ENCODE measurements at regions not wholly inside any gene's neighbourhood (a gene's known extent, or its start where the extent isn't known, plus 50 kb on each side); places are given as distances from the start of the nearest gene placed in this dataset.

- DNase-seq (ENCODE audit: low read depth) = no peak
- TF ChIP-seq, protein P1, sequence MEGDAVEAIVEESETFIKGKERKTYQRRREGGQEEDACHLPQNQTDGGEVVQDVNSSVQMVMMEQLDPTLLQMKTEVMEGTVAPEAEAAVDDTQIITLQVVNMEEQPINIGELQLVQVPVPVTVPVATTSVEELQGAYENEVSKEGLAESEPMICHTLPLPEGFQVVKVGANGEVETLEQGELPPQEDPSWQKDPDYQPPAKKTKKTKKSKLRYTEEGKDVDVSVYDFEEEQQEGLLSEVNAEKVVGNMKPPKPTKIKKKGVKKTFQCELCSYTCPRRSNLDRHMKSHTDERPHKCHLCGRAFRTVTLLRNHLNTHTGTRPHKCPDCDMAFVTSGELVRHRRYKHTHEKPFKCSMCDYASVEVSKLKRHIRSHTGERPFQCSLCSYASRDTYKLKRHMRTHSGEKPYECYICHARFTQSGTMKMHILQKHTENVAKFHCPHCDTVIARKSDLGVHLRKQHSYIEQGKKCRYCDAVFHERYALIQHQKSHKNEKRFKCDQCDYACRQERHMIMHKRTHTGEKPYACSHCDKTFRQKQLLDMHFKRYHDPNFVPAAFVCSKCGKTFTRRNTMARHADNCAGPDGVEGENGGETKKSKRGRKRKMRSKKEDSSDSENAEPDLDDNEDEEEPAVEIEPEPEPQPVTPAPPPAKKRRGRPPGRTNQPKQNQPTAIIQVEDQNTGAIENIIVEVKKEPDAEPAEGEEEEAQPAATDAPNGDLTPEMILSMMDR (IDR thresholded peaks at IDR 0.05; ENCODE audit: control insufficient read depth, insufficient read depth, low read depth, low read length, missing control alignments) = no peak
- H3K4me3 ChIP-seq (ENCODE audit: control insufficient read depth, low read depth, low read length) = no peak overlapping the region
Observed at GRCh38 chr2:208708486-208708885, 301.9 kb downstream of the PTH2R start.

GRCh38 chr2:208711598-208711997, 305.0 kb downstream of the PTH2R start:
- DNase-seq (ENCODE audit: low read depth) = no peak
- no peak overlapping the region for H3K4me3 ChIP-seq (ENCODE audit: control insufficient read depth, low read depth, low read length)
- TF ChIP-seq, protein P1 (IDR thresholded peaks at IDR 0.05; ENCODE audit: control insufficient read depth, insufficient read depth, low read depth, low read length, missing control alignments) = no peak

- DNase-seq (ENCODE audit: low read depth) = no peak
- TF ChIP-seq, protein P1 (IDR thresholded peaks at IDR 0.05; ENCODE audit: control insufficient read depth, insufficient read depth, low read depth, low read length, missing control alignments) = no peak
- H3K4me3 ChIP-seq (ENCODE audit: control insufficient read depth, low read depth, low read length) = no peak overlapping the region
Observed at GRCh38 chr2:208713066-208713745, 306.6 kb downstream of the PTH2R start.

GRCh38 chr2:208718828-208719227, 312.2 kb downstream of the PTH2R start:
- DNase-seq (ENCODE audit: low read depth) = no peak
- TF ChIP-seq, protein P1 (IDR thresholded peaks at IDR 0.05; ENCODE audit: control insufficient read depth, insufficient read depth, low read depth, low read length, missing control alignments) = no peak

GRCh38 chr2:208722731-208723130, 316.1 kb downstream of the PTH2R start:
- TF ChIP-seq, protein P1 (IDR thresholded peaks at IDR 0.05; ENCODE audit: control insufficient read depth, insufficient read depth, low read depth, low read length, missing control alignments) = no peak
- no peak overlapping the region for H3K4me3 ChIP-seq (ENCODE audit: control insufficient read depth, low read depth, low read length)
- no peak for DNase-seq (ENCODE audit: low read depth)

More at GRCh38 chr2:208718828-208719227, 312.2 kb downstream of the PTH2R start:
- no peak overlapping the region for H3K4me3 ChIP-seq (ENCODE audit: control insufficient read depth, low read depth, low read length)

- DNase-seq (ENCODE audit: low read depth) = no peak
Observed at GRCh38 chr2:208725280-208725679, 318.7 kb downstream of the PTH2R start.

More at GRCh38 chr2:208725280-208725679, 318.7 kb downstream of the PTH2R start:
- no peak overlapping the region for H3K4me3 ChIP-seq (ENCODE audit: control insufficient read depth, low read depth, low read length)
- TF ChIP-seq, protein P1 (IDR thresholded peaks at IDR 0.05; ENCODE audit: control insufficient read depth, insufficient read depth, low read depth, low read length, missing control alignments) = no peak
